LNCaP clone FGC (cell line): ENCODE measurements at regions not wholly inside any gene's neighbourhood (a gene's known extent, or its start where the extent isn't known, plus 50 kb on each side); places are given as distances from the start of the nearest gene placed in this dataset.

Source experiments
- DNase-seq: peaks from one replicate; pipeline ENCODE4 v3.0.0-alpha.2; 2011; ENCODE audit warnings: low read depth
- H3K4me3 ChIP-seq: 2 replicates; pipeline ENCODE4 v1.5.1; 2011; ENCODE audit warnings: mild to moderate bottlenecking, low read depth, low read length, control low read depth
- CTCF ChIP-seq: IDR thresholded peaks from 2 replicates; pipeline ENCODE4 v1.5.1; 2012; ENCODE audit warnings: mild to moderate bottlenecking; ENCODE audit not compliant: control insufficient read depth, insufficient read depth; ENCODE audit errors: extremely low read depth

GRCh38 chr18:41456831-41457230 is 498.2 kb upstream of the PIK3C3 start:
- H3K4me3 ChIP-seq: no peak overlapping the region
- TF ChIP-seq CTCF: no peak
- no peak for DNase-seq

- TF ChIP-seq CTCF: no peak
- no peak overlapping the region for H3K4me3 ChIP-seq
- no peak for DNase-seq
Measured at GRCh38 chr18:41449612-41450011, 505.4 kb upstream of the PIK3C3 start.

- DNase-seq: no peak
- H3K4me3 ChIP-seq: no peak overlapping the region
- no peak for TF ChIP-seq CTCF
Measured at GRCh38 chr18:41444943-41445342, 510.1 kb upstream of the PIK3C3 start.

- no peak overlapping the region for H3K4me3 ChIP-seq
- TF ChIP-seq CTCF: no peak
- DNase-seq: no peak
Measured at GRCh38 chr18:41436772-41437171, 518.3 kb upstream of the PIK3C3 start.

GRCh38 chr18:41418598-41418997 is 536.4 kb upstream of the PIK3C3 start:
- DNase-seq: no peak
- H3K4me3 ChIP-seq: no peak overlapping the region
- no peak for TF ChIP-seq CTCF

GRCh38 chr18:41416044-41416443 is 539.0 kb upstream of the PIK3C3 start:
- H3K4me3 ChIP-seq: no peak overlapping the region
- TF ChIP-seq CTCF: no peak
- no peak for DNase-seq

- no peak for TF ChIP-seq CTCF
- no peak overlapping the region for H3K4me3 ChIP-seq
- no peak for DNase-seq
Measured at GRCh38 chr18:41410006-41410405, 545.0 kb upstream of the PIK3C3 start.
